Left ventricle myocardium inferior (tissue), 1 donor: ENCODE measurements at regions not wholly inside any gene's neighbourhood (a gene's known extent, or its start where the extent isn't known, plus 50 kb on each side); places are given as distances from the start of the nearest gene placed in this dataset.

ENCODE experiments used
- DNase-seq: peaks from one replicate; pipeline ENCODE4 v3.0.0-alpha.2; 2020
- H3K27ac ChIP-seq: fragments of 200-600 bp; replicated peaks from 2 replicates; pipeline ENCODE4 v1.8.0; 2021
- H3K27me3 ChIP-seq: fragments of 200-600 bp; 2 replicates; pipeline ENCODE4 v1.8.0; 2021; ENCODE audit warnings: low read depth
- H3K36me3 ChIP-seq: fragments of 200-600 bp; 2 replicates; pipeline ENCODE4 v1.8.0; 2021
- H3K4me1 ChIP-seq: fragments of 200-600 bp; 2 replicates; pipeline ENCODE4 v1.8.0; 2021
- H3K4me3 ChIP-seq: fragments of 200-600 bp; 2 replicates; pipeline ENCODE4 v1.8.0; 2021; ENCODE audit warnings: mild to moderate bottlenecking, moderate library complexity
- H3K9me3 ChIP-seq: fragments of 200-600 bp; replicated peaks from 2 replicates; pipeline ENCODE4 v1.8.0; 2021
- intact Hi-C: fragments of 100-400 bp; cut with micrococcal nuclease; formaldehyde crosslinking; loops from one replicate; pipeline ENCODE4 v1.11.0; 2022
- TF ChIP-seq, protein P1 (sequence below): fragments of 200-600 bp; IDR thresholded peaks from 2 replicates; pipeline ENCODE4 v1.8.0; 2021; ENCODE audit warnings: antibody characterized with exemption, mild to moderate bottlenecking, borderline replicate concordance
- donor health status: DM: no; HTN: yes; CAD: no; lungs with severe emphysema.

DNA sequence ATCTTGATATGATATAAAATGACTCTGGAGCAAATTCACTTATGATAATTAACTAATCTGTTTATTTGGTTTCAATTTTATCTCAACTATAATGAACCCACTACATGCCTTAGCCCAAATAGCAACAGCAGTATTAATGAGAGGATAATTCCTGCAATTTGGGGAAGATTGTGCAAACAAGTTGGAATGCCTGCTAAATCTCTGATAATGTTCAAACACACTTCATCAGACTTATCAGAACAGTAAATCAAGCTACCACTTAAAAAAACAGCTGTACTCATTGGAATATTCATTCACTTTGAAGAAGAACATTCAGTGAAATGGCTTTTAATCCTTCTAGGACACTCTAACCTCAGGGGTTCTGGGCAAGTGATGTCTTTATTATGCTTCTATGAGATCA lies 85.4 kb downstream of the CBLN4 start:
- no peak for DNase-seq
- TF ChIP-seq, protein P1, sequence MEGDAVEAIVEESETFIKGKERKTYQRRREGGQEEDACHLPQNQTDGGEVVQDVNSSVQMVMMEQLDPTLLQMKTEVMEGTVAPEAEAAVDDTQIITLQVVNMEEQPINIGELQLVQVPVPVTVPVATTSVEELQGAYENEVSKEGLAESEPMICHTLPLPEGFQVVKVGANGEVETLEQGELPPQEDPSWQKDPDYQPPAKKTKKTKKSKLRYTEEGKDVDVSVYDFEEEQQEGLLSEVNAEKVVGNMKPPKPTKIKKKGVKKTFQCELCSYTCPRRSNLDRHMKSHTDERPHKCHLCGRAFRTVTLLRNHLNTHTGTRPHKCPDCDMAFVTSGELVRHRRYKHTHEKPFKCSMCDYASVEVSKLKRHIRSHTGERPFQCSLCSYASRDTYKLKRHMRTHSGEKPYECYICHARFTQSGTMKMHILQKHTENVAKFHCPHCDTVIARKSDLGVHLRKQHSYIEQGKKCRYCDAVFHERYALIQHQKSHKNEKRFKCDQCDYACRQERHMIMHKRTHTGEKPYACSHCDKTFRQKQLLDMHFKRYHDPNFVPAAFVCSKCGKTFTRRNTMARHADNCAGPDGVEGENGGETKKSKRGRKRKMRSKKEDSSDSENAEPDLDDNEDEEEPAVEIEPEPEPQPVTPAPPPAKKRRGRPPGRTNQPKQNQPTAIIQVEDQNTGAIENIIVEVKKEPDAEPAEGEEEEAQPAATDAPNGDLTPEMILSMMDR = no peak
- no peak overlapping the region for H3K27ac ChIP-seq
- H3K36me3 ChIP-seq = no peaks in the 10 kb centered on the region
- intact Hi-C loops = no loop called here
- peaks cover 38% of the 10 kb centered on the region for H3K9me3 ChIP-seq
- no peak overlapping the region for H3K4me3 ChIP-seq
- no peaks in the 10 kb centered on the region for H3K4me1 ChIP-seq
- H3K27me3 ChIP-seq = no peaks in the 10 kb centered on the region

DNA sequence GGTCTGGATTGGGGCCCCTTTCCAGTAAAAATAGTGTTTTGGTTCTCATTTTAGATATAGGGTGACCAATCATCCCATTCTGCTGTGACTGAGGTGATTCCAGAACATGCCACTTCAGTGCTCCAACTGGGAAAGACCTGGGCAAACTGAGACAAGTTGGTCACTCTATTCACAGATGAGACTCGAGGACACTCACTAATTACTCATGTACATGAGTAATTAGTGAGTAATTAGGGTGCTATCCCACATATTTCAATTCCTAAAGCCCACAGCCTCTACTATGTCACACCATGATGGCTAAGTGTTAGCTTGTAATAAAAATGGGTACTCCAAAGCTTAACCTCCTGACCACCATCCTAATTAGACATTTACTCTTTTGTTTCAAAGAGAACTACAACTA lies 86.0 kb downstream of the CBLN4 start:
- TF ChIP-seq, protein P1 = no peak
- Histone ChIP-seq H3K4me3 (no peak overlapping the region), H3K27ac (no peak overlapping the region), H3K27me3 (no peaks in the 10 kb centered on the region), H3K36me3 (no peaks in the 10 kb centered on the region), H3K9me3 (peaks cover 33% of the 10 kb centered on the region), H3K4me1 (no peaks in the 10 kb centered on the region)
- DNase-seq = no peak
- intact Hi-C loops = no loop called here

DNA sequence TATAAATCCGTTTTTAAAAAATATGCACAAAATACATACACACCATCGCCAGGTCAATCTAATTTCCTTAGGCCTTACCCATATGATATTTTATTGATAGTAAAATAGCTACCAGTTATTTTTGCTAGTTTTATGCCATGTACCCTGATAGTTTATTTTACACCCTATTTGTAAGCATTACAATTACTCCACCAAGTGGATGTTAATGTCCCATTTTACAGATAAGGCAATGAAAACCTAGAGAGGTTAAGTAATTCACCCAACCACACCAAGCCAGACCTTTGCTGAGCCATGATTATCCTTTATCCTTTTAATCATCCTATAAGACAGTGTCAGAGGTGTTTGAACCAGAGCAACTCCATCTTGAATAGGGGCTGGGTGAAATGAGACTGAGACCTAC lies 86.8 kb downstream of the CBLN4 start:
- Histone ChIP-seq H3K9me3 (peaks cover 33% of the 10 kb centered on the region), H3K4me1 (no peaks in the 10 kb centered on the region), H3K27me3 (no peaks in the 10 kb centered on the region), H3K36me3 (no peaks in the 10 kb centered on the region), H3K4me3 (no peak overlapping the region), H3K27ac (no peak overlapping the region)
- intact Hi-C loops = no loop called here
- no peak for DNase-seq
- TF ChIP-seq, protein P1 = no peak

- intact Hi-C loops = no loop called here
Measured at GRCh38 chr20:55893031-55893430, 112.3 kb downstream of the CBLN4 start.

DNA sequence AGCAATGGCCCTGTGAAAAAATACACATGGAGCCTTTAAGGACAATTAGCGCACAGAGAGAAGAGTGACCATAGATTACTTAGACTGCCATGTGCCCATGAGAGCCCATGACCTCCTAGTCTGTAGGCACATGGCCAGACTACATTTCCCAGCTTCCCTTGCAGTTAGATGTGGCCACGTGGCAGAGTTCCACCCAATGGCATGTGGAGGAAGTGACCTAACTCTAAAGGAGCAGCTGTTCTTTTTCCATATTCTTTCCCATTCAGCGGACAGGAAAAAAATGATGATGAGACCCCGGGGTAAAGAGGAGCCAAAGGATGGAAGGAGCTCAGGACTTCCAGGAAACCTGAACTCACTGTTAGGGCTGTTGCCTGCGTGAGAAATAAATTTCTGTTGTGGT lies 116.6 kb downstream of the CBLN4 start:
- H3K27ac ChIP-seq = no peak overlapping the region
- intact Hi-C loops = no loop called here
- no peaks in the 10 kb centered on the region for H3K27me3 ChIP-seq
- TF ChIP-seq, protein P1 = no peak
- no peak for DNase-seq
- no peaks in the 10 kb centered on the region for H3K9me3 ChIP-seq
- no peak overlapping the region for H3K4me3 ChIP-seq
- no peaks in the 10 kb centered on the region for H3K36me3 ChIP-seq
- no peaks in the 10 kb centered on the region for H3K4me1 ChIP-seq

More at GRCh38 chr20:55893031-55893430, 112.3 kb downstream of the CBLN4 start:
- Histone ChIP-seq H3K27ac (no peak overlapping the region), H3K36me3 (no peaks in the 10 kb centered on the region), H3K9me3 (peaks cover 12% of the 10 kb centered on the region), H3K4me1 (no peaks in the 10 kb centered on the region), H3K27me3 (no peaks in the 10 kb centered on the region), H3K4me3 (no peak overlapping the region)
- TF ChIP-seq, protein P1 = no peak
- no peak for DNase-seq

GRCh38 chr20:55882910-55883309 lies 122.4 kb downstream of the CBLN4 start:
- Histone ChIP-seq H3K27me3 (no peaks in the 10 kb centered on the region), H3K4me1 (no peaks in the 10 kb centered on the region), H3K36me3 (no peaks in the 10 kb centered on the region), H3K27ac (no peak overlapping the region), H3K4me3 (no peak overlapping the region), H3K9me3 (no peaks in the 10 kb centered on the region)
- intact Hi-C loops = no loop called here
- no peak for DNase-seq
- TF ChIP-seq, protein P1 = no peak
